Brain microvascular endothelial cell (primary cell): ENCODE measurements at regions not wholly inside any gene's neighbourhood (a gene's known extent, or its start where the extent isn't known, plus 50 kb on each side); places are given as distances from the start of the nearest gene placed in this dataset.
A peak's percentile ranks its signal among the peaks of the same experiment; 100 is the strongest.

Experiments
- DNase-seq: peaks from one replicate; pipeline ENCODE4 v3.0.0-alpha.2; 2020
- H3K27ac ChIP-seq: fragments of 250-450 bp; sonication (Bioruptor Pico); 2 replicates; pipeline ENCODE4 v1.5.1; 2020; ENCODE audit warnings: mild to moderate bottlenecking, moderate library complexity
- H3K27me3 ChIP-seq: fragments of 250-450 bp; sonication (Bioruptor Pico); replicated peaks from 2 replicates; pipeline ENCODE4 v1.5.1; 2020; ENCODE audit warnings: mild to moderate bottlenecking
- H3K36me3 ChIP-seq: fragments of 250-450 bp; sonication (Bioruptor Pico); replicated peaks from 2 replicates; pipeline ENCODE4 v1.5.1; 2020; ENCODE audit warnings: mild to moderate bottlenecking
- H3K4me3 ChIP-seq: 2 replicates; pipeline ENCODE4 v1.5.1; 2011; ENCODE audit warnings: low read depth, mild to moderate bottlenecking, control low read depth, low read length, moderate library complexity
- in situ Hi-C: cut with HindIII; loops from 2 replicates; pipeline ENCODE4 v1.10.0; 2017; ENCODE audit warnings: low sequenced_read_pairs, low pct_ligation_motif_present
- TF ChIP-seq, protein P1 (sequence below): IDR thresholded peaks from 2 replicates; pipeline ENCODE4 v1.5.1; 2011; ENCODE audit warnings: low read depth, mild to moderate bottlenecking, moderate library complexity, low read length, control low read depth, inconsistent platforms; ENCODE audit errors: missing control alignments

DNA sequence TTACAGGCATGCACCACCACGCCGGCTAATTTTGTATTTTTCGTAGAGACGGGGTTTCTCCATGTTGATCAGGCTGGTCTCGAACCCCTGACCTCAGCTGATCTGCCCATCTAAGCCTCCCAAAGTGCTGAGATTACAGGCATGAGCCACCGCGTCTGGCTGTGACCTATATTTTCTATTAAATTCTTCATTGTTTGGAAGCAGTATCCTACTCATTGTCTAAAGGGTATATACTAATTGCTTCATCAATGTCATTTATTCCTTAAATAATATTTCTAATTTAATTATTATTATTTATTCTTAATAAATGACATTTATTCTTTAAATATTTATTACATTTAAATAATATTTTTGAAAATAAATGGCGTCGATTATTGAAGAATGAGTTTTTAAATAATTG is 817.3 kb upstream of the API5 start:
- DNase-seq = no peak
- H3K36me3 ChIP-seq = no peaks in the 10 kb centered on the region
- TF ChIP-seq, protein P1, sequence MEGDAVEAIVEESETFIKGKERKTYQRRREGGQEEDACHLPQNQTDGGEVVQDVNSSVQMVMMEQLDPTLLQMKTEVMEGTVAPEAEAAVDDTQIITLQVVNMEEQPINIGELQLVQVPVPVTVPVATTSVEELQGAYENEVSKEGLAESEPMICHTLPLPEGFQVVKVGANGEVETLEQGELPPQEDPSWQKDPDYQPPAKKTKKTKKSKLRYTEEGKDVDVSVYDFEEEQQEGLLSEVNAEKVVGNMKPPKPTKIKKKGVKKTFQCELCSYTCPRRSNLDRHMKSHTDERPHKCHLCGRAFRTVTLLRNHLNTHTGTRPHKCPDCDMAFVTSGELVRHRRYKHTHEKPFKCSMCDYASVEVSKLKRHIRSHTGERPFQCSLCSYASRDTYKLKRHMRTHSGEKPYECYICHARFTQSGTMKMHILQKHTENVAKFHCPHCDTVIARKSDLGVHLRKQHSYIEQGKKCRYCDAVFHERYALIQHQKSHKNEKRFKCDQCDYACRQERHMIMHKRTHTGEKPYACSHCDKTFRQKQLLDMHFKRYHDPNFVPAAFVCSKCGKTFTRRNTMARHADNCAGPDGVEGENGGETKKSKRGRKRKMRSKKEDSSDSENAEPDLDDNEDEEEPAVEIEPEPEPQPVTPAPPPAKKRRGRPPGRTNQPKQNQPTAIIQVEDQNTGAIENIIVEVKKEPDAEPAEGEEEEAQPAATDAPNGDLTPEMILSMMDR = no peak
- H3K4me3 ChIP-seq = no peak overlapping the region
- in situ Hi-C loops = no loop called here
- H3K27ac ChIP-seq = no peak overlapping the region
- no peaks in the 10 kb centered on the region for H3K27me3 ChIP-seq

DNA sequence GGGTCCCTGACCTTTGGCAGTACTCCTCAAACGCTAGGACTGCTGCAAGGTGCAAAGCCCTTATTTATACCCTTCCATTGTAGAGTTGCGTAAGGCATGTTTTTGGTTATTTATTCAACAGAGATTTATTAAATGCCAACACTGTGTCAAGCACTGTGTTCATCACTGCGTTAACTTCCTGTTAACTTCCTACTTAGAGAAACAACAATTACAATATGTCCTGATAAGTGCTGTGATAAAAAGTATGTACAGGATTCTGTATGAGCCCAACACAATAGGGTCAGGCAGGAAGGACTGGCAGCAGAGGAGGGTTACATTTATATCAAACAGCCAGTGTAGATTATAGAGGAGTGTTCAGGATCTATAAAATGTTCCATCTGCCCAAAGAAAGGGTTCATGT is 812.8 kb upstream of the API5 start:
- TF ChIP-seq, protein P1 = no peak
- no peak for DNase-seq
- no peak overlapping the region for H3K27ac ChIP-seq
- H3K27me3 ChIP-seq = no peaks in the 10 kb centered on the region
- in situ Hi-C loops = no loop called here
- no peak overlapping the region for H3K4me3 ChIP-seq
- no peaks in the 10 kb centered on the region for H3K36me3 ChIP-seq

DNA sequence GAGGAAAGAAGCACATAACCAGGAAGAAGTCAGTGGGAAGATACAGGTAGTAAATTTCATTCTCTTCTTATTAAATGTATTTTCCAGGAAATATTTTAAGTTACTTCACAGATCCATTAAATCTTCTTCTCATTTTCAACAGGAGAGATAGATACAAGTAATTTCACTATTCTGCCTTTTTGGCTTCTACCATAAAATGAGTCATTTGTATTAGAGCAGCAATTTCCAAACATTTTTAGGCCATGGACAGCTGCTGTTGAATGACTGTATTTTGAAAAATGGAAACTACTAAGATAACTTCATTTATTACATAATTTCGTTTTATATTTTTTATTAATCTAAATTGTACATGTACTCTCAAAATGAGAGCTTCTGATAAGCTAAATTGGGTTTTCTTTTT is 809.6 kb upstream of the API5 start:
- TF ChIP-seq, protein P1 = no peak
- in situ Hi-C loops = no loop called here
- DNase-seq = no peak
- Histone ChIP-seq H3K27ac (no peak overlapping the region), H3K27me3 (no peaks in the 10 kb centered on the region), H3K4me3 (no peak overlapping the region), H3K36me3 (no peaks in the 10 kb centered on the region)

DNA sequence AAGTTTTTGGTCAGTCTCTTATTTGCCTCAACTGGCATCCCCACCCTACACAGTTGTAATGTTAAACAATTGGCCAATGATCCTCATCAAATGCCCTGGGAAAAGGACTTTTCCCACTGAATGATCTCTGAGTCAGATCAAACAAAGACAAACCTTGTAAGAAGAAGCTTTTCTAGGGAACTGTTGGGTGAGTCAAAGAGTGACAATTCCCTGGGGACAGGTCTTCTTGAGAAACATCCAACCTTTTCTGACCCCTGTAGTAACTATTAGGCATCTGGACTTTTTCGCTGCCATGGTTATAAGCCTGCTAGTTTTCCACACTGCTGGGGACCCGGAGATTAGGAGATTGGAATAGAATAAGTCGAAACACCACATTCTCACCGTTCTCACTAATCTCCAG is 789.8 kb upstream of the API5 start:
- no peak overlapping the region for H3K4me3 ChIP-seq
- H3K27ac ChIP-seq = peak overlapping the region; percentile 54
- H3K27me3 ChIP-seq = no peaks in the 10 kb centered on the region
- DNase-seq = peak; percentile 91
- TF ChIP-seq, protein P1 = no peak
- in situ Hi-C loops = no loop called here
- H3K36me3 ChIP-seq = no peaks in the 10 kb centered on the region

DNA sequence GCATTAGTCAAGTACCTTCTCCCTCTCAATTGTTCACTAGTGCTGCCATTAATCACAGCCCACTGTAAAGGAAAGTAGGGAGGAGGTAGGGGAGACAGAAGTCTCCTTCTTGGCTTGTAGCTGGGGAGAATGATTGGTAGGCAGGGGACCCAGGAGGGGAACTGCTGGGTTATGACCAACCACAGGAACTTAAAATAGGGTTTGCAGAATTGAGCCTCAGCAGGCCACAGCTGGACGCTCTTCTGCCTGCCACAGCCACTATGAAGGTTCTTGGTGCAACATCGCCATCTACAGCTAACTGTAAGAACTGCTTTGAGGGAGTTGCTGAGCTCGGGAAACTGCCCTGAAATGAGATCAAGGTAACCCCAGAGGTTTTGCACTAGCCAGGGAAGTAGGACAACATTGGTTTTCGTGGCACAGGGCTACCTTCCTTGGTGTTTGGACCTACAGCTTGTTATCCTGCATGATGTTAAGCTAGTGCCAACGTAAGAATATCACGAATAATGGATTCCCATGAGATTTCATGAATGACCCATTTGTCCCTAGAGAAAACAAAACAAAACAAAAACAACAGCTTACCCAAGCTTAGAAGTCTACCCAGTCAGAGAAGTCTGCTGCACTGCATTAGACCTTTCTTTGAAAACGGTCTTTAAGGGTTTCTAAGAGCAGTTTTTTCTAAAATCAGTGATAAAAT is 787.1 kb upstream of the API5 start:
- no peaks in the 10 kb centered on the region for H3K27me3 ChIP-seq
- TF ChIP-seq, protein P1 = peak; percentile 83
- H3K27ac ChIP-seq = no peak overlapping the region
- no peak overlapping the region for H3K4me3 ChIP-seq
- peak; percentile 66 for DNase-seq
- in situ Hi-C loops = no loop called here
- no peaks in the 10 kb centered on the region for H3K36me3 ChIP-seq

DNA sequence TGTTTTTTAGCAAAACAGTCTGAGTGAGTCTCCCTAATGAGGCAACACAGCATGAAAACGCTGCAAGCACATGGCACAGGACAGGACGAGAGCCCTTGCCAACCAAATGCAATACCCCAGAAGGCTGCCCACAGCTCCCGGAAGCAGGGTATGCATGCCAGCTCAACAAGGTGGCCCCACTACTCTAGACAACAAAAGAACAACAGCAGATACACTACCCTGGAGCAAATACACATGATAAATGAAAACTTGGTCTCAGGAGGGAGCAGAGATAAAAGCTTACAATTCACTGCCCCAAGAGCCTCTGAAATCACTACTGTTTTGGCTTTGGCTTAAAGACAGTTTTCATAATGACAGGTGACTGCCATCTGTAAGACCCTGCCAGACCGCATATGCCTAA is 785.4 kb upstream of the API5 start:
- no peak overlapping the region for H3K4me3 ChIP-seq
- no peak for DNase-seq
- H3K36me3 ChIP-seq = no peaks in the 10 kb centered on the region
- no peak overlapping the region for H3K27ac ChIP-seq
- H3K27me3 ChIP-seq = no peaks in the 10 kb centered on the region
- in situ Hi-C loops = no loop called here
- TF ChIP-seq, protein P1 = no peak
